Astrocyte (in vitro differentiated cells and primary cell): ENCODE measurements at regions not wholly inside any gene's neighbourhood (a gene's known extent, or its start where the extent isn't known, plus 50 kb on each side); places are given as distances from the start of the nearest gene placed in this dataset.

Experiments used
- EZH2 ChIP-seq: IDR thresholded peaks from 2 replicates; pipeline ENCODE4 v1.6.1; 2012; ENCODE audit warnings: mild to moderate bottlenecking, low read length, inconsistent platforms; ENCODE audit not compliant: insufficient read depth
- TF ChIP-seq, protein P1 (sequence below): IDR thresholded peaks from 2 replicates; pipeline ENCODE4 v1.5.1; 2011; ENCODE audit warnings: low read depth, mild to moderate bottlenecking, inconsistent platforms, low read length, moderate library complexity; ENCODE audit not compliant: insufficient read depth

DNA sequence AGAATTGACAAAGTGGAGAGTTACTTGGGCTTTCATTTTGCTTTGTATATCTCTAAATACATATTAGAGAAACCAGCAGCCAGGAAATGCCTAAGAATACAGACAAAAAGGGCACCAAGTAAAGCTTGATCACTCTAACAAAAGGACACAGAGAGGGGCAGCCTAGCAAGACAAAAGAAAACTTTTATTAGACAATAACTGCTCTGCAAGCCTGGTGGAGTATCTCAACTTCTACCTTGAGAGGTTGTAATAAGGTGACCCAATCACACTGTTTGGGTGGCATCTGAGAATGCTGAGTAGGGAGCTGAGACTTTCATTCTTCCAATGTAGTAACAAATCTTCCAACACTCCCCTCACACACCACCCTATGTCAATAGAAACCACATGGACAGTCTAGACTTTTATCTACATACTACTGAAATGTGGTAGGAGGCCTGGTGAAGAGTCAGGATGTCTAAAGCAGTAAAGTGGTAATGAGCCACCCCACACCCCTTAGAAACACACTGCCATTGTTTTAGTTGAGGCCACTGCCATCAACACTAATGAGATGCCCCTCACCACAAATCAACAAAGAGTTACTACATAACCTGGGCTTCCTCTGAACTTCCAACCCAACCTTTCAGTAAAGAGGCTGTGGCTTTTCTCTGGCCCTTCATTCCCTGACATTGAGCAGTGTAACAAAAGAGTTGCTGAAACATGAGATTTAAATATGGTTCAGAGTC is 726.7 kb upstream of the POU3F3 start:
- TF ChIP-seq, protein P1, sequence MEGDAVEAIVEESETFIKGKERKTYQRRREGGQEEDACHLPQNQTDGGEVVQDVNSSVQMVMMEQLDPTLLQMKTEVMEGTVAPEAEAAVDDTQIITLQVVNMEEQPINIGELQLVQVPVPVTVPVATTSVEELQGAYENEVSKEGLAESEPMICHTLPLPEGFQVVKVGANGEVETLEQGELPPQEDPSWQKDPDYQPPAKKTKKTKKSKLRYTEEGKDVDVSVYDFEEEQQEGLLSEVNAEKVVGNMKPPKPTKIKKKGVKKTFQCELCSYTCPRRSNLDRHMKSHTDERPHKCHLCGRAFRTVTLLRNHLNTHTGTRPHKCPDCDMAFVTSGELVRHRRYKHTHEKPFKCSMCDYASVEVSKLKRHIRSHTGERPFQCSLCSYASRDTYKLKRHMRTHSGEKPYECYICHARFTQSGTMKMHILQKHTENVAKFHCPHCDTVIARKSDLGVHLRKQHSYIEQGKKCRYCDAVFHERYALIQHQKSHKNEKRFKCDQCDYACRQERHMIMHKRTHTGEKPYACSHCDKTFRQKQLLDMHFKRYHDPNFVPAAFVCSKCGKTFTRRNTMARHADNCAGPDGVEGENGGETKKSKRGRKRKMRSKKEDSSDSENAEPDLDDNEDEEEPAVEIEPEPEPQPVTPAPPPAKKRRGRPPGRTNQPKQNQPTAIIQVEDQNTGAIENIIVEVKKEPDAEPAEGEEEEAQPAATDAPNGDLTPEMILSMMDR = no peak
- TF ChIP-seq EZH2 = no peak
